Activated CD8-positive, alpha-beta T cell treated with anti-CD3 and anti-CD28 coated beads, Interleukin-2, amount 10 ng/mL, durations not matched to agents 7 days and 5 days (primary cell): ENCODE measurements at regions not wholly inside any gene's neighbourhood (a gene's known extent, or its start where the extent isn't known, plus 50 kb on each side); places are given as distances from the start of the nearest gene placed in this dataset.

Experiments
- ATAC-seq: fragments of 150-1000 bp; cut with Tn5 transposase; one replicate; pipeline ENCODE4 v1.10.0; 2021; ENCODE audit warnings: moderate library complexity
- CTCF ChIA-PET: fragments of 350-600 bp; sonication (Branson Sonifier 250); formaldehyde crosslinking; loops from one replicate; lab custom pipeline; 2021; ENCODE audit warnings: antibody characterized with exemption; lab: Charles Lee
- POLR2A ChIA-PET: fragments of 350-600 bp; sonication (Branson Sonifier 250); formaldehyde crosslinking; loops from one replicate; lab custom pipeline; 2021; ENCODE audit warnings: antibody characterized with exemption; lab: Charles Lee
- DNase-seq: peaks from one replicate; pipeline ENCODE4 v3.0.0-alpha.2; 2020
- H3K27ac Mint-ChIP-seq: one replicate; pipeline ENCODE4 v1.8.0; 2021; ENCODE audit warnings: mild to moderate bottlenecking, mixed read lengths
- H3K27me3 Mint-ChIP-seq: one replicate; pipeline ENCODE4 v1.8.0; 2021; ENCODE audit warnings: low read depth, mixed read lengths
- H3K36me3 Mint-ChIP-seq: one replicate; pipeline ENCODE4 v1.8.0; 2021; ENCODE audit warnings: low read depth, mixed read lengths
- H3K4me1 Mint-ChIP-seq: one replicate; pipeline ENCODE4 v1.8.0; 2021; ENCODE audit warnings: low read depth, mixed read lengths
- H3K4me3 Mint-ChIP-seq: one replicate; pipeline ENCODE4 v1.8.0; 2021; ENCODE audit warnings: mild to moderate bottlenecking, mixed read lengths
- H3K9me3 Mint-ChIP-seq: one replicate; pipeline ENCODE4 v1.8.0; 2022; ENCODE audit warnings: mixed read lengths; ENCODE audit not compliant: insufficient read depth

GRCh38 chr5:110104726-110105669 lies 415.3 kb downstream of the MAN2A1 start:
- Mint-ChIP-seq H3K27ac (no peak overlapping the region), H3K4me1 (peaks cover 33% of the 10 kb centered on the region), H3K36me3 (no peaks in the 10 kb centered on the region), H3K27me3 (no peaks in the 10 kb centered on the region), H3K9me3 (no peaks in the 10 kb centered on the region), H3K4me3 (no peak overlapping the region)
- POLR2A ChIA-PET: no interaction called here
- CTCF ChIA-PET: interaction anchor here (1.2 kb wide), 1 partner anchor 9 kb away, joined by 3 read pairs; no protein-coding TSS in a partner anchor
- ATAC-seq (no peak), DNase-seq (no peak)

- no peak overlapping the region for H3K27ac Mint-ChIP-seq
- no peak overlapping the region for H3K4me3 Mint-ChIP-seq
- H3K9me3 Mint-ChIP-seq: no peaks in the 10 kb centered on the region
- DNase-seq (no peak), ATAC-seq (no peak)
- CTCF ChIA-PET: no interaction called here
- POLR2A ChIA-PET: no interaction called here
- peaks cover 33% of the 10 kb centered on the region for H3K4me1 Mint-ChIP-seq
- no peaks in the 10 kb centered on the region for H3K36me3 Mint-ChIP-seq
- no peaks in the 10 kb centered on the region for H3K27me3 Mint-ChIP-seq
Measured at GRCh38 chr5:110105692-110106091, 416.0 kb downstream of the MAN2A1 start.

GRCh38 chr5:110106750-110107149 lies 417.0 kb downstream of the MAN2A1 start:
- no peaks in the 10 kb centered on the region for H3K36me3 Mint-ChIP-seq
- CTCF ChIA-PET: no interaction called here
- peaks cover 33% of the 10 kb centered on the region for H3K4me1 Mint-ChIP-seq
- no peaks in the 10 kb centered on the region for H3K9me3 Mint-ChIP-seq
- H3K4me3 Mint-ChIP-seq: no peak overlapping the region
- ATAC-seq (no peak), DNase-seq (no peak)
- POLR2A ChIA-PET: no interaction called here
- H3K27ac Mint-ChIP-seq: no peak overlapping the region
- H3K27me3 Mint-ChIP-seq: no peaks in the 10 kb centered on the region

- ChIA-PET POLR2A (no interaction called here), CTCF (interaction anchor here (0.6 kb wide), 1 partner anchor 40 kb away, joined by 3 read pairs; no protein-coding TSS in a partner anchor)
- Mint-ChIP-seq H3K36me3 (no peaks in the 10 kb centered on the region), H3K9me3 (no peaks in the 10 kb centered on the region), H3K27ac (no peak overlapping the region), H3K4me3 (no peak overlapping the region), H3K27me3 (no peaks in the 10 kb centered on the region), H3K4me1 (peaks cover 31% of the 10 kb centered on the region)
- ATAC-seq (no peak), DNase-seq (no peak)
Measured at GRCh38 chr5:110108520-110108919, 418.8 kb downstream of the MAN2A1 start.

- CTCF ChIA-PET: no interaction called here
- POLR2A ChIA-PET: no interaction called here
- Mint-ChIP-seq H3K27ac (no peak overlapping the region), H3K4me1 (peaks cover 20% of the 10 kb centered on the region), H3K4me3 (no peak overlapping the region), H3K36me3 (no peaks in the 10 kb centered on the region), H3K27me3 (no peaks in the 10 kb centered on the region), H3K9me3 (no peaks in the 10 kb centered on the region)
- DNase-seq (no peak), ATAC-seq (no peak)
Measured at GRCh38 chr5:110109667-110110066, 419.9 kb downstream of the MAN2A1 start.

- DNase-seq (no peak), ATAC-seq (no peak)
- Mint-ChIP-seq H3K36me3 (no peaks in the 10 kb centered on the region), H3K9me3 (no peaks in the 10 kb centered on the region), H3K4me3 (no peak overlapping the region), H3K4me1 (peaks cover 4% of the 10 kb centered on the region), H3K27me3 (no peaks in the 10 kb centered on the region), H3K27ac (no peak overlapping the region)
- ChIA-PET CTCF (no interaction called here), POLR2A (no interaction called here)
Measured at GRCh38 chr5:110112348-110112747, 422.6 kb downstream of the MAN2A1 start.

GRCh38 chr5:110115503-110115902 lies 425.8 kb downstream of the MAN2A1 start:
- POLR2A ChIA-PET: no interaction called here
- ATAC-seq: no peak
- H3K4me3 Mint-ChIP-seq: no peak overlapping the region

GRCh38 chr5:110116539-110116938 lies 426.8 kb downstream of the MAN2A1 start:
- Mint-ChIP-seq H3K4me1 (no peaks in the 10 kb centered on the region), H3K36me3 (no peaks in the 10 kb centered on the region), H3K27me3 (no peaks in the 10 kb centered on the region), H3K27ac (no peak overlapping the region), H3K4me3 (no peak overlapping the region), H3K9me3 (peaks cover 5% of the 10 kb centered on the region)
- ChIA-PET POLR2A (no interaction called here), CTCF (no interaction called here)
- no peak for DNase-seq
- no peak for ATAC-seq

More at GRCh38 chr5:110115503-110115902, 425.8 kb downstream of the MAN2A1 start:
- Mint-ChIP-seq H3K27me3 (no peaks in the 10 kb centered on the region), H3K36me3 (no peaks in the 10 kb centered on the region), H3K4me1 (no peaks in the 10 kb centered on the region), H3K27ac (no peak overlapping the region), H3K9me3 (peaks cover 5% of the 10 kb centered on the region)
- no peak for DNase-seq
- CTCF ChIA-PET: no interaction called here

GRCh38 chr5:110134963-110135935 lies 445.5 kb downstream of the MAN2A1 start:
- Mint-ChIP-seq H3K27ac (no peak overlapping the region), H3K4me3 (no peak overlapping the region), H3K9me3 (peaks cover 4% of the 10 kb centered on the region), H3K27me3 (no peaks in the 10 kb centered on the region), H3K36me3 (no peaks in the 10 kb centered on the region), H3K4me1 (no peaks in the 10 kb centered on the region)
- ChIA-PET POLR2A (no interaction called here), CTCF (no interaction called here)
- no peak for ATAC-seq
- DNase-seq: no peak

GRCh38 chr5:110150199-110150598 lies 460.5 kb downstream of the MAN2A1 start:
- no peaks in the 10 kb centered on the region for H3K36me3 Mint-ChIP-seq
- ChIA-PET POLR2A (no interaction called here), CTCF (no interaction called here)
- H3K4me1 Mint-ChIP-seq: no peaks in the 10 kb centered on the region
- ATAC-seq (no peak), DNase-seq (no peak)
- H3K27ac Mint-ChIP-seq: no peak overlapping the region
- no peaks in the 10 kb centered on the region for H3K9me3 Mint-ChIP-seq
- H3K27me3 Mint-ChIP-seq: no peaks in the 10 kb centered on the region
- H3K4me3 Mint-ChIP-seq: no peak overlapping the region

GRCh38 chr5:110159202-110159601 lies 469.5 kb downstream of the MAN2A1 start:
- CTCF ChIA-PET: no interaction called here
- Mint-ChIP-seq H3K36me3 (no peaks in the 10 kb centered on the region), H3K27ac (no peak overlapping the region), H3K9me3 (peaks cover 6% of the 10 kb centered on the region), H3K4me3 (no peak overlapping the region), H3K4me1 (no peaks in the 10 kb centered on the region), H3K27me3 (no peaks in the 10 kb centered on the region)
- no peak for ATAC-seq
- POLR2A ChIA-PET: no interaction called here
- no peak for DNase-seq

- Mint-ChIP-seq H3K4me3 (no peak overlapping the region), H3K27ac (no peak overlapping the region), H3K36me3 (no peaks in the 10 kb centered on the region), H3K4me1 (no peaks in the 10 kb centered on the region), H3K9me3 (no peaks in the 10 kb centered on the region), H3K27me3 (no peaks in the 10 kb centered on the region)
- ATAC-seq (no peak), DNase-seq (no peak)
- CTCF ChIA-PET: no interaction called here
- POLR2A ChIA-PET: no interaction called here
Measured at GRCh38 chr5:110161162-110161561, 471.4 kb downstream of the MAN2A1 start.
